GM23248 (cell line): ENCODE measurements at regions not wholly inside any gene's neighbourhood (a gene's known extent, or its start where the extent isn't known, plus 50 kb on each side); places are given as distances from the start of the nearest gene placed in this dataset.

Experiments used
- DNase-seq: peaks from one replicate; pipeline ENCODE4 v3.0.0-alpha.2; 2015
- H2AFZ ChIP-seq: fragments of 200-600 bp; sonication (generic); 2 replicates; pipeline ENCODE4 v1.6.1; 2016; ENCODE audit warnings: antibody characterized with exemption
- H3F3A ChIP-seq: fragments of 200-600 bp; sonication (generic); 2 replicates; pipeline ENCODE4 v1.6.1; 2016; ENCODE audit warnings: mild to moderate bottlenecking, antibody characterized with exemption, mixed run types; ENCODE audit not compliant: insufficient read depth
- H3K27ac ChIP-seq: fragments of 200-600 bp; sonication (generic); 2 replicates; pipeline ENCODE4 v1.5.1; 2016; ENCODE audit warnings: mild to moderate bottlenecking
- H3K27me3 ChIP-seq: fragments of 200-600 bp; sonication (generic); replicated peaks from 2 replicates; pipeline ENCODE4 v1.6.1; 2016; ENCODE audit warnings: mild to moderate bottlenecking; ENCODE audit not compliant: insufficient read depth
- H3K36me3 ChIP-seq: fragments of 200-600 bp; sonication (generic); 2 replicates; pipeline ENCODE4 v1.6.1; 2016; ENCODE audit warnings: low read depth, mild to moderate bottlenecking
- H3K4me1 ChIP-seq: fragments of 200-600 bp; sonication (generic); 2 replicates; pipeline ENCODE4 v1.6.1; 2016; ENCODE audit warnings: mild to moderate bottlenecking; ENCODE audit not compliant: insufficient read depth
- H3K4me2 ChIP-seq: fragments of 200-600 bp; sonication (generic); one replicate; pipeline ENCODE4 v1.6.1; 2016; ENCODE audit warnings: mild to moderate bottlenecking; ENCODE audit not compliant: unreplicated experiment
- H3K4me3 ChIP-seq: fragments of 200-600 bp; sonication (generic); 2 replicates; pipeline ENCODE4 v1.5.1; 2016; ENCODE audit warnings: mild to moderate bottlenecking
- H3K79me2 ChIP-seq: fragments of 200-600 bp; sonication (generic); 2 replicates; pipeline ENCODE4 v1.6.1; 2016; ENCODE audit warnings: mild to moderate bottlenecking; ENCODE audit not compliant: insufficient read depth
- H3K9ac ChIP-seq: fragments of 200-600 bp; sonication (generic); 2 replicates; pipeline ENCODE4 v1.6.1; 2016; ENCODE audit warnings: mild to moderate bottlenecking
- H3K9me2 ChIP-seq: fragments of 200-600 bp; sonication (generic); 2 replicates; pipeline ENCODE4 v1.6.1; 2016; ENCODE audit warnings: mixed run types, mild to moderate bottlenecking, moderate library complexity; ENCODE audit not compliant: insufficient read depth
- H3K9me3 ChIP-seq: fragments of 200-600 bp; sonication (generic); one replicate; pipeline ENCODE4 v1.6.1; 2017; ENCODE audit warnings: low read depth
- H4K20me1 ChIP-seq: fragments of 200-600 bp; sonication (generic); 2 replicates; pipeline ENCODE4 v1.6.0; 2016; ENCODE audit not compliant: insufficient read depth
- EZH2 ChIP-seq: fragments of 200-600 bp; sonication (generic); IDR thresholded peaks from 2 replicates; pipeline ENCODE4 v1.6.1; 2018; ENCODE audit warnings: antibody characterized with exemption, mild to moderate bottlenecking; ENCODE audit not compliant: insufficient read depth, poor library complexity, severe bottlenecking
- EZH2phosphoT487 ChIP-seq: fragments of 200-600 bp; sonication (generic); IDR thresholded peaks from 2 replicates; pipeline ENCODE4 v1.6.1; 2018; ENCODE audit warnings: antibody characterized with exemption, moderate library complexity, mild to moderate bottlenecking, low read depth; ENCODE audit not compliant: insufficient read depth
- WGBS, 2 experiments: methylation state at CpG; one replicate each; pipeline ENCODE4 v1.1.6; 2015 to 2017; ENCODE audit warnings: low lambda C conversion rate in 2 of 2, low coverage in 1 of 2; ENCODE audit errors: missing lambda C conversion rate in 2 of 2; 5-methylcytosine and 5-hydroxymethylcytosine counted together
- in situ Hi-C: fragments of 300-500 bp; cut with MboI; formaldehyde crosslinking; loops from 2 replicates; pipeline ENCODE4 v1.15.0; 2020

- in situ Hi-C loops, result no loop called here
- 4 to 11% methylated on average over 4 of the region's 4 CpGs for WGBS, 2 experiments
- no peaks in the 10 kb centered on the region for H3K27me3 ChIP-seq
- H3F3A ChIP-seq, result no peaks in the 10 kb centered on the region
- no peak overlapping the region for H2AFZ ChIP-seq
- H3K27ac ChIP-seq, result no peak overlapping the region
- H3K4me1 ChIP-seq, result no peaks in the 10 kb centered on the region
- no peak overlapping the region for H3K9ac ChIP-seq
- H3K9me3 ChIP-seq, result no peaks in the 10 kb centered on the region
- DNase-seq, result no peak
- H3K9me2 ChIP-seq, result no peaks in the 10 kb centered on the region
- H3K4me2 ChIP-seq, result no peak overlapping the region
- no peaks in the 10 kb centered on the region for H3K36me3 ChIP-seq
- H3K4me3 ChIP-seq, result no peak overlapping the region
- TF ChIP-seq EZH2phosphoT487, result no peak
- TF ChIP-seq EZH2, result no peak
- no peaks in the 10 kb centered on the region for H4K20me1 ChIP-seq
- H3K79me2 ChIP-seq, result no peaks in the 10 kb centered on the region
Observed at GRCh38 chr11:79794484-79795393, 353.9 kb upstream of the TENM4 start.

GRCh38 chr11:79794057-79794456, 353.2 kb upstream of the TENM4 start:
- Histone ChIP-seq H3K4me2 (no peak overlapping the region), H3F3A (no peaks in the 10 kb centered on the region), H3K4me1 (no peaks in the 10 kb centered on the region), H3K27me3 (no peaks in the 10 kb centered on the region), H4K20me1 (no peaks in the 10 kb centered on the region), H3K4me3 (no peak overlapping the region), H3K9ac (no peak overlapping the region), H2AFZ (no peak overlapping the region), H3K9me2 (no peaks in the 10 kb centered on the region), H3K9me3 (no peaks in the 10 kb centered on the region), H3K79me2 (no peaks in the 10 kb centered on the region), H3K36me3 (no peaks in the 10 kb centered on the region), H3K27ac (no peak overlapping the region)
- TF ChIP-seq EZH2phosphoT487, result no peak
- no peak for TF ChIP-seq EZH2
- 14 to 17% methylated on average over 3 of the region's 3 CpGs for WGBS, 2 experiments
- DNase-seq, result no peak
- in situ Hi-C loops, result no loop called here

GRCh38 chr11:79786961-79787360, 346.1 kb upstream of the TENM4 start:
- H3K79me2 ChIP-seq, result no peaks in the 10 kb centered on the region
- no peak overlapping the region for H3K4me3 ChIP-seq
- no peak overlapping the region for H3K9ac ChIP-seq
- no peaks in the 10 kb centered on the region for H3K4me1 ChIP-seq
- H3K4me2 ChIP-seq, result no peak overlapping the region
- no peaks in the 10 kb centered on the region for H3K9me3 ChIP-seq
- no peak overlapping the region for H2AFZ ChIP-seq
- DNase-seq, result no peak
- WGBS, 2 experiments, result 12% methylated on average over 1 of the region's 1 CpG
- H4K20me1 ChIP-seq, result no peaks in the 10 kb centered on the region
- TF ChIP-seq EZH2 (no peak), EZH2phosphoT487 (no peak)
- H3F3A ChIP-seq, result no peaks in the 10 kb centered on the region
- in situ Hi-C loops, result no loop called here
- no peaks in the 10 kb centered on the region for H3K27me3 ChIP-seq
- no peak overlapping the region for H3K27ac ChIP-seq
- H3K36me3 ChIP-seq, result no peaks in the 10 kb centered on the region
- no peaks in the 10 kb centered on the region for H3K9me2 ChIP-seq

GRCh38 chr11:79783833-79784232, 343.0 kb upstream of the TENM4 start:
- no peak for TF ChIP-seq EZH2
- TF ChIP-seq EZH2phosphoT487, result no peak
- Histone ChIP-seq H3F3A (no peaks in the 10 kb centered on the region), H3K4me1 (no peaks in the 10 kb centered on the region), H3K27ac (no peak overlapping the region), H3K9me3 (no peaks in the 10 kb centered on the region), H3K4me2 (no peak overlapping the region), H3K4me3 (no peak overlapping the region), H3K79me2 (no peaks in the 10 kb centered on the region), H2AFZ (no peak overlapping the region), H3K9me2 (no peaks in the 10 kb centered on the region), H4K20me1 (no peaks in the 10 kb centered on the region), H3K27me3 (no peaks in the 10 kb centered on the region), H3K9ac (no peak overlapping the region), H3K36me3 (no peaks in the 10 kb centered on the region)
- in situ Hi-C loops, result no loop called here
- no peak for DNase-seq
- WGBS, 2 experiments, result 2 to 4% methylated on average over 4 of the region's 4 CpGs
